ENCODE measurements at regions not wholly inside any gene's neighbourhood (a gene's known extent, or its start where the extent isn't known, plus 50 kb on each side); places are given as distances from the start of the nearest gene placed in this dataset.

- no peak for TF ChIP-seq CTCF (IDR thresholded peaks at IDR 0.05; ENCODE audit: poor library complexity, severe bottlenecking)
- ATAC-seq (ENCODE audit: low read depth) = no peak
- peaks cover under 1% of the 10 kb centered on the region for H3K4me1 ChIP-seq (ENCODE audit: insufficient read depth, poor library complexity, severe bottlenecking)
Observed at GRCh38 chr15:35299059-35299735, 214.1 kb upstream of the NANOGP8 start.

GRCh38 chr15:35298509-35298908 lies 213.4 kb upstream of the NANOGP8 start:
- no peak for ATAC-seq (ENCODE audit: low read depth)
- H3K27ac ChIP-seq (ENCODE audit: poor library complexity, severe bottlenecking) = no peak overlapping the region

More at GRCh38 chr15:35299059-35299735, 214.1 kb upstream of the NANOGP8 start:
- no peaks in the 10 kb centered on the region for H3K36me3 ChIP-seq (ENCODE audit: low read depth)
- DNase-seq (ENCODE audit: low spot score) = no peak
- no peaks in the 10 kb centered on the region for H3K9me3 ChIP-seq (ENCODE audit: severe bottlenecking)
- no peaks in the 10 kb centered on the region for H3K27me3 ChIP-seq (ENCODE audit: insufficient read depth, poor library complexity, severe bottlenecking)
- no peak overlapping the region for H3K4me3 ChIP-seq (ENCODE audit: severe bottlenecking)
- H3K27ac ChIP-seq (ENCODE audit: poor library complexity, severe bottlenecking) = no peak overlapping the region

GRCh38 chr15:35293353-35294130 lies 208.4 kb upstream of the NANOGP8 start:
- Histone ChIP-seq H3K4me1 (ENCODE audit: insufficient read depth, poor library complexity, severe bottlenecking) (peaks cover 17% of the 10 kb centered on the region), H3K36me3 (ENCODE audit: low read depth) (no peaks in the 10 kb centered on the region), H3K9me3 (ENCODE audit: severe bottlenecking) (no peaks in the 10 kb centered on the region), H3K27me3 (ENCODE audit: insufficient read depth, poor library complexity, severe bottlenecking) (no peaks in the 10 kb centered on the region), H3K27ac (ENCODE audit: poor library complexity, severe bottlenecking) (peak overlapping the region; percentile 7), H3K4me3 (ENCODE audit: severe bottlenecking) (no peak overlapping the region)
- ATAC-seq (ENCODE audit: low read depth) (peak; percentile 84), DNase-seq (ENCODE audit: low spot score) (no peak)
- TF ChIP-seq CTCF (IDR thresholded peaks at IDR 0.05; ENCODE audit: poor library complexity, severe bottlenecking) = peak; percentile 56

More at GRCh38 chr15:35298509-35298908, 213.4 kb upstream of the NANOGP8 start:
- no peak for TF ChIP-seq CTCF (IDR thresholded peaks at IDR 0.05; ENCODE audit: poor library complexity, severe bottlenecking)
- Histone ChIP-seq H3K4me3 (ENCODE audit: severe bottlenecking) (no peak overlapping the region), H3K36me3 (ENCODE audit: low read depth) (no peaks in the 10 kb centered on the region), H3K9me3 (ENCODE audit: severe bottlenecking) (no peaks in the 10 kb centered on the region), H3K27me3 (ENCODE audit: insufficient read depth, poor library complexity, severe bottlenecking) (no peaks in the 10 kb centered on the region), H3K4me1 (ENCODE audit: insufficient read depth, poor library complexity, severe bottlenecking) (peaks cover 2% of the 10 kb centered on the region)
- no peak for DNase-seq (ENCODE audit: low spot score)

GRCh38 chr15:35290301-35290721 lies 205.2 kb upstream of the NANOGP8 start:
- peaks cover 17% of the 10 kb centered on the region for H3K4me1 ChIP-seq (ENCODE audit: insufficient read depth, poor library complexity, severe bottlenecking)
- no peak overlapping the region for H3K4me3 ChIP-seq (ENCODE audit: severe bottlenecking)
- no peaks in the 10 kb centered on the region for H3K9me3 ChIP-seq (ENCODE audit: severe bottlenecking)
- no peaks in the 10 kb centered on the region for H3K36me3 ChIP-seq (ENCODE audit: low read depth)
- H3K27ac ChIP-seq (ENCODE audit: poor library complexity, severe bottlenecking) = no peak overlapping the region
- TF ChIP-seq CTCF (IDR thresholded peaks at IDR 0.05; ENCODE audit: poor library complexity, severe bottlenecking) = no peak
- ATAC-seq (ENCODE audit: low read depth) = peak; percentile 61
- no peak for DNase-seq (ENCODE audit: low spot score)
- no peaks in the 10 kb centered on the region for H3K27me3 ChIP-seq (ENCODE audit: insufficient read depth, poor library complexity, severe bottlenecking)
